ENCODE measurements at regions not wholly inside any gene's neighbourhood (a gene's known extent, or its start where the extent isn't known, plus 50 kb on each side); places are given as distances from the start of the nearest gene placed in this dataset.
"Not testable (repeated sequence)": the region's sequence is repeated elsewhere in the genome, so short reads cannot be mapped to it uniquely, and the experiment has no call there.

- DNase-seq (ENCODE audit: low read depth in 2 of 2), result no peak
These were observed 549.9 kb upstream of the ACVR2A start for GRCh38 chr2:147294825-147295392.

- no peak for DNase-seq (ENCODE audit: low read depth in 2 of 2)
These were observed 550.6 kb upstream of the ACVR2A start for GRCh38 chr2:147293991-147294824.

GRCh38 chr2:147288131-147288530 is 556.7 kb upstream of the ACVR2A start:
- no peak for DNase-seq (ENCODE audit: low read depth in 2 of 2)

- no peak for DNase-seq (ENCODE audit: low read depth in 2 of 2)
These were observed 568.9 kb upstream of the ACVR2A start for GRCh38 chr2:147275943-147276342.

GRCh38 chr2:147273628-147274027 is 571.2 kb upstream of the ACVR2A start:
- DNase-seq (ENCODE audit: low read depth in 2 of 2), result no peak

- no peak for DNase-seq (ENCODE audit: low read depth in 2 of 2)
These were observed 571.7 kb upstream of the ACVR2A start for GRCh38 chr2:147273106-147273505.

- DNase-seq (ENCODE audit: low read depth in 2 of 2), result not testable (repeated sequence)
These were observed 575.2 kb upstream of the ACVR2A start for GRCh38 chr2:147269581-147269980.

- no peak for DNase-seq (ENCODE audit: low read depth in 2 of 2)
These were observed 584.6 kb upstream of the ACVR2A start for GRCh38 chr2:147260241-147260640.

GRCh38 chr2:147255812-147256211 is 589.0 kb upstream of the ACVR2A start:
- no peak for DNase-seq (ENCODE audit: low read depth in 2 of 2)

GRCh38 chr2:147250652-147251356 is 594.0 kb upstream of the ACVR2A start:
- no peak for DNase-seq (ENCODE audit: low read depth in 2 of 2)

- no peak for DNase-seq (ENCODE audit: low read depth in 2 of 2)
These were observed 597.1 kb upstream of the ACVR2A start for GRCh38 chr2:147247749-147248148.

GRCh38 chr2:147242445-147242844 is 602.4 kb upstream of the ACVR2A start:
- DNase-seq (ENCODE audit: low read depth in 2 of 2), result no peak

GRCh38 chr2:147236601-147237000 is 608.2 kb upstream of the ACVR2A start:
- DNase-seq (ENCODE audit: low read depth in 2 of 2), result no peak

GRCh38 chr2:147232225-147232669 is 612.6 kb upstream of the ACVR2A start:
- no peak for DNase-seq (ENCODE audit: low read depth in 2 of 2)

GRCh38 chr2:147231607-147232006 is 613.2 kb upstream of the ACVR2A start:
- no peak for DNase-seq (ENCODE audit: low read depth in 2 of 2)

- no peak for DNase-seq (ENCODE audit: low read depth in 2 of 2)
These were observed 613.7 kb upstream of the ACVR2A start for GRCh38 chr2:147231081-147231480.

- DNase-seq (ENCODE audit: low read depth in 2 of 2), result no peak
These were observed 617.5 kb upstream of the ACVR2A start for GRCh38 chr2:147227313-147227712.

- no peak for DNase-seq (ENCODE audit: low read depth in 2 of 2)
These were observed 620.8 kb upstream of the ACVR2A start for GRCh38 chr2:147224070-147224469.

- no peak for DNase-seq (ENCODE audit: low read depth in 2 of 2)
These were observed 621.2 kb upstream of the ACVR2A start for GRCh38 chr2:147223553-147224060.

GRCh38 chr2:147223119-147223518 is 621.7 kb upstream of the ACVR2A start:
- DNase-seq (ENCODE audit: low read depth in 2 of 2), result no peak

- DNase-seq (ENCODE audit: low read depth in 2 of 2), result no peak
These were observed 622.3 kb upstream of the ACVR2A start for GRCh38 chr2:147222506-147222905.

- DNase-seq (ENCODE audit: low read depth in 2 of 2), result no peak
These were observed 629.9 kb upstream of the ACVR2A start for GRCh38 chr2:147214914-147215313.

- DNase-seq (ENCODE audit: low read depth in 2 of 2), result no peak
These were observed 633.3 kb upstream of the ACVR2A start for GRCh38 chr2:147211484-147211883.
